Activated naive CD4-positive, alpha-beta T cell treated with anti-CD3 and anti-CD28 coated beads, Interleukin-2, amount 50 U/mL, for 24 hours (primary cell): ENCODE measurements at regions not wholly inside any gene's neighbourhood (a gene's known extent, or its start where the extent isn't known, plus 50 kb on each side); places are given as distances from the start of the nearest gene placed in this dataset.
"Not testable (repeated sequence)": the region's sequence is repeated elsewhere in the genome, so short reads cannot be mapped to it uniquely, and the experiment has no call there.

ENCODE experiments used
- H3K27ac Mint-ChIP-seq: one replicate; pipeline ENCODE4 v1.8.0; 2021; ENCODE audit warnings: mild to moderate bottlenecking, mixed read lengths
- H3K27me3 Mint-ChIP-seq: one replicate; pipeline ENCODE4 v1.8.0; 2021; ENCODE audit warnings: mixed read lengths
- H3K36me3 Mint-ChIP-seq: one replicate; pipeline ENCODE4 v1.8.0; 2021; ENCODE audit warnings: mixed read lengths
- H3K4me1 Mint-ChIP-seq: one replicate; pipeline ENCODE4 v1.8.0; 2021; ENCODE audit warnings: mixed read lengths
- H3K4me3 Mint-ChIP-seq: one replicate; pipeline ENCODE4 v1.8.0; 2021; ENCODE audit warnings: mild to moderate bottlenecking, mixed read lengths
- H3K9me3 Mint-ChIP-seq: one replicate; pipeline ENCODE4 v1.8.0; 2021; ENCODE audit warnings: mixed read lengths

DNA sequence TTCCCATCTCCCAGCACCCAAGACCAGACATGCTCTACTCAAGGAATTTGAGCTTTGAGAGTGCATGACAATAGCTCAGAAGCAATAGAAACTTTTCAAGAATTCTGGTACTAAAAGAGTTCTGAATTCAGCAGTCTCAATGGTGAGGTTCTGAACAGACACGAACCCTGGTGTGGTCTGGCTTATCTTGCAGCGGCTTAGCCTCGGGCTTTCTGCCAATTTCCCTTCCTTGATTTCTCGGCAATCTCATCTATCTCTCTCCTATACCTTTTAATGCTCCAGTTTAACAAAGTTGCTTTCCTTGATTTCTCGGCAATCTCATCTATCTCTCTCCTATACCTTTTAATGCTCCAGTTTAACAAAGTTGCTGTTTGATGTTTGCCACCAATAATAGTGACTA lies 174.6 kb downstream of the SPRY2 start:
- H3K4me1 Mint-ChIP-seq: no peaks in the 10 kb centered on the region
- H3K36me3 Mint-ChIP-seq: no peaks in the 10 kb centered on the region
- no peak overlapping the region for H3K4me3 Mint-ChIP-seq
- H3K9me3 Mint-ChIP-seq: no peaks in the 10 kb centered on the region
- H3K27me3 Mint-ChIP-seq: no peaks in the 10 kb centered on the region
- H3K27ac Mint-ChIP-seq: no peak overlapping the region

DNA sequence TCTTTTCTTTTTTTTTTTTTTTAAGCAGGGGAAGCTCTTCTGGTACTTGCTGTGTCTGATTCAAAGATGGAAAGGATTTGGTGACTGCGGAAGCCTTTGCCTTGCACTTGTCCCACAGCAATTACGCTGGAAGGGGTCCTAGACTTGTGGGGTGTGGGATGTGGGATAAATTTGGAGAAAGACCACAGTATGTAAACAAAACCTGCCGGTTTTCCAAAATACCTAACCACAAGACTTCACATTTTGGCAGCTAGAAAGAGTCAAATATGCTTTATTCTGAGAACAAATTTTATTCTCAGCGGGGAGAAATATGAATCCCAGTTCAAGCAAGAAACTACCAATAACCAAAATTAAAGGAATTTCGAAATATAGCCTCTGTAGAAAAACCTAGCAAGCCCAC lies 176.5 kb downstream of the SPRY2 start:
- Mint-ChIP-seq H3K9me3 (no peaks in the 10 kb centered on the region), H3K27ac (no peak overlapping the region), H3K36me3 (no peaks in the 10 kb centered on the region), H3K4me3 (no peak overlapping the region), H3K27me3 (no peaks in the 10 kb centered on the region), H3K4me1 (no peaks in the 10 kb centered on the region)

DNA sequence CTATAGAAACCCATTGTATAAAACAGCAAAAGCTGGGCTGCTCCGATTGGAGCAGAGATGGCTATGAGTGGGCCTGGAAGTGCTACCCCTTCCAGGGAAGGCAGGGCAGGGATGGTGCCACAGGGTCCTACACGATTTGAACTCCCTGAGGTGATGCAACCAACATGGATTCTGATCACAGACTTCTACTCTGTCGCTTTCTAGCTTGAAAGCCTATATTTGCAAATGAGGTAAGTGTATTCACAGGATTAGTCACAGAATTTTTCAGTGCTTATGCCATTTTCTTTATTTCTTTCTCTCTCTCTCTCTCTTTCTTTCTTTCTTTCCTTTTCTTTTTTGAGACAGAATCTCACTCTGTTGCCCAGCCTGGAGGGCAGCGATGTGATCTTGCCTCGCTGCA lies 179.0 kb downstream of the SPRY2 start:
- H3K4me1 Mint-ChIP-seq: no peaks in the 10 kb centered on the region
- no peaks in the 10 kb centered on the region for H3K36me3 Mint-ChIP-seq

DNA sequence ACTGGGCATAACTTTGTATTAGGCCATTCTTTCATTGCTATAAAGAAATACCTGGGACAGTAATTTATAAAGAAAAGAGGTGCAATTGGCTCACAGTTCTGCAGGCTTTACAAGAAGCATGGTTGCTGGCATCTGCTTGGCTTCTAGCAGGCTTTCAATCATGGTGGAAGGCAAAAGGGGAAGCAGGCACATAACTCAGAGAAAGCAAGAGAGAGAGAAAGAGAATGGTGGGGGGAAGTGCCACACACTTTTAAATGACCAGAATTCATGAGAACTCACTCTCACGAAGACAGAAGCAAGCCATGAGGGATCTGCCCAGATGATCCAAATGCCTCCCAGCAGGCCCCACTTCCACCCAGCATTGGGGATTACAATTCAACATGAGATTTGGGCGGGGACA lies 179.7 kb downstream of the SPRY2 start:
- H3K36me3 Mint-ChIP-seq: no peaks in the 10 kb centered on the region
- H3K27ac Mint-ChIP-seq: no peak overlapping the region

More for the DNA sequence above, 179.0 kb downstream of the SPRY2 start:
- Mint-ChIP-seq H3K27me3 (no peaks in the 10 kb centered on the region), H3K4me3 (no peak overlapping the region), H3K27ac (no peak overlapping the region), H3K9me3 (no peaks in the 10 kb centered on the region)

DNA sequence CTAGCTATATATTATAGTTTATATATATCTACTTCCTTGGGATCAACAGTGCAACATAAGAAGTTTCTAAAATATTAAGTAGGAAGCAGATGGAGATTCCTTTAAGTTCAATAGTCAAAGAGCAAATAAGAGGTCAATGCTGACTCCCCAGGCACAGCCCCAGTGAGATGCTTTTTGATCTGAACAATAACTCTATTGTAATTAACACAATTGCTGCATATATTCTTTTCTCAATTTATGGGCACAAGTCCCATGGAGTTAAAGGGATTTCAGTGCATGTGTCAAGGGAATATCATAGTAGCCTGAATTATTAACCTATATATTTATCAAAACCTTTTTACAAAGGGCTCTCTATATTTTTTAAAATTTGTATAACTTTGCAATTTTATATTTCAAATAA lies 180.8 kb downstream of the SPRY2 start:
- Mint-ChIP-seq H3K27me3 (no peaks in the 10 kb centered on the region), H3K36me3 (no peaks in the 10 kb centered on the region), H3K4me3 (no peak overlapping the region), H3K4me1 (no peaks in the 10 kb centered on the region), H3K27ac (no peak overlapping the region), H3K9me3 (no peaks in the 10 kb centered on the region)

More for the DNA sequence above, 179.7 kb downstream of the SPRY2 start:
- Mint-ChIP-seq H3K4me1 (no peaks in the 10 kb centered on the region), H3K4me3 (no peak overlapping the region), H3K9me3 (no peaks in the 10 kb centered on the region), H3K27me3 (no peaks in the 10 kb centered on the region)

DNA sequence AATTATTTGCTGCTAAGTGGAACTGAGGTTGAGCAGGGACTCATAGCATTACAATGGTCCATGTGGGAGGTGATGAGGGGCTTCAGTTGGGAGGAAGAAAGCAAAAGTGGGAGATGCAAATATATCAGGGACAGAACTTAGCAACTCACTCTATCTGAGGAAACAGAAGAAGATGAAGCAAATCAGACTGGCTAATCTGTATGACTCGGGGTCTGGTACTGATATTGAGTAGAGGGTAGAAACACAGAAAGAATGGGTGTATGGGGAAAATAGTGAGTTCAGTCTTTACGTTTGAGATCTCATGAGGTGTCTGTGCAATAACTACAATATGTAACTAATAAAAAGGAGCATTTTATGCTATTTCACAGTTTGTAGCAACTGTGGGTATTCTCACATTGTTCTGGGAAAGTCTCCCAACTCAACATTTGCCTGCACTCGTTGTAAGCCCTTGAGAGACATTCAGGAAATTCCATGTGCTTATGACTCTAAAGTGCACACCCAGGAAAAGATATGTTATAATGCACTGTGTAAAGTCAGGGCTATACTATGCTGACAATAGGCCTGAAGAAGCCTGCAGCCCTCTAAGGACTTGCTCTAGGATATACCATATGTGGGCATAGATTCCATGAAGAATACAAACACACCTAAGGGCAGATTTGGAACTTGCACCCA lies 183.5 kb downstream of the SPRY2 start:
- no peaks in the 10 kb centered on the region for H3K4me1 Mint-ChIP-seq
- H3K9me3 Mint-ChIP-seq: no peaks in the 10 kb centered on the region
- H3K27me3 Mint-ChIP-seq: no peaks in the 10 kb centered on the region
- H3K27ac Mint-ChIP-seq: no peak overlapping the region
- no peak overlapping the region for H3K4me3 Mint-ChIP-seq
- H3K36me3 Mint-ChIP-seq: no peaks in the 10 kb centered on the region

DNA sequence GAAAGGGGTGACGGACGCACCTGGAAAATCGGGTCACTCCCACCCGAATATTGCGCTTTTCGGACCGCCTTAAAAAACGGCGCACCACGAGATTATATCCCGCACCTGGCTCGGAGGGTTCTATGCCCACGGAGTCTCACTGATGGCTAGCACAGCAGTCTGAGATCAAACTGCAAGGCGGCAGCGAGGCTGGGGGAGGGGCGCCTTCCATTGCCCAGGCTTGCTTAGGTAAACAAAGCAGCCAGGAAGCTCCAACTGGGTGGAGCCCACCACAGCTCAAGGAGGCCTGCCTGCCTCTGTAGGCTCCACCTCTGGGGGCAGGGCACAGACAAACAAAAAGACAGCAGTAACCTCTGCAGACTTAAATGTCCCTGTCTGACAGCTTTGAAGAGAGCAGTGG lies 188.8 kb downstream of the SPRY2 start:
- not testable (repeated sequence) for H3K27ac Mint-ChIP-seq, H3K9me3 Mint-ChIP-seq, H3K27me3 Mint-ChIP-seq, H3K4me1 Mint-ChIP-seq, H3K4me3 Mint-ChIP-seq, H3K36me3 Mint-ChIP-seq

DNA sequence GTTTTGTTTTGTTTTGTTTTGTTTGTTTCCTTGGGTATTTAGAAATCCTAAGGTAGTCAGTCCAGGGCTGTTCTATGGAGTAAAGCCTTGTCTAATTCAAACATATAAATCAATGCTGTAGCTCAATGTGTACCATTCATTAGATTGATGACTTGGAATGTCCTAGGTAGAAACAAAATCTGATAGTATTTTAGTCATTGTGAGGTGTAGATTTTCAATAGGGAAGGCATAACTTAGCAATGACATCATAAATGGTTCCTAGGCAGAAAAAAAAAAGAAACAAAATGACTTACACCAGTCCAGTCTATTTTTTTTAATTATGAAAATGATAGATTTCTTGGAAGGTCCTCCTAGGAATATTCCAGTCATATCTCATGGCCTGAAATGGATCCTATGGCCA lies 189.9 kb downstream of the SPRY2 start:
- H3K36me3 Mint-ChIP-seq: no peaks in the 10 kb centered on the region
- H3K4me1 Mint-ChIP-seq: no peaks in the 10 kb centered on the region
- no peaks in the 10 kb centered on the region for H3K27me3 Mint-ChIP-seq

DNA sequence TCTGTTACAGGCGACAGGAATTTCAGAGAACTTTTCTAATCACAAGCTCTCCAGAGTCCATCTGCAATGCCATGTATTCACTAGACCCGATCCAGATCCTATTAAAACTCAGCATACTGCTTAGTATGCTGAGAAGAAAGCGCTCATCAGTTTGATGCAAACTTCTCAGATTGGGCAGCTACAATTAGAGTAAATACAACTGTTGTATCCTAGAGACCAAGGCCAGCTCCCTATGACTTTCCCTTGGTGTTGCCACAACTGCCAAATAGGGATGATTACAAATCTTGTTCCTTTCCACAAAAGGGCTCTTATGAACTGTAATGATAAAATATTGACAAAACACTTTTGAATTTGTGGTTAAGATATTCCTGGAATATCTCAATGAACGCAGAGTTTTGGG lies 191.2 kb downstream of the SPRY2 start:
- H3K36me3 Mint-ChIP-seq: no peaks in the 10 kb centered on the region
- no peaks in the 10 kb centered on the region for H3K9me3 Mint-ChIP-seq
- H3K4me1 Mint-ChIP-seq: no peaks in the 10 kb centered on the region

More for the DNA sequence above, 189.9 kb downstream of the SPRY2 start:
- Mint-ChIP-seq H3K4me3 (no peak overlapping the region), H3K9me3 (no peaks in the 10 kb centered on the region), H3K27ac (no peak overlapping the region)

DNA sequence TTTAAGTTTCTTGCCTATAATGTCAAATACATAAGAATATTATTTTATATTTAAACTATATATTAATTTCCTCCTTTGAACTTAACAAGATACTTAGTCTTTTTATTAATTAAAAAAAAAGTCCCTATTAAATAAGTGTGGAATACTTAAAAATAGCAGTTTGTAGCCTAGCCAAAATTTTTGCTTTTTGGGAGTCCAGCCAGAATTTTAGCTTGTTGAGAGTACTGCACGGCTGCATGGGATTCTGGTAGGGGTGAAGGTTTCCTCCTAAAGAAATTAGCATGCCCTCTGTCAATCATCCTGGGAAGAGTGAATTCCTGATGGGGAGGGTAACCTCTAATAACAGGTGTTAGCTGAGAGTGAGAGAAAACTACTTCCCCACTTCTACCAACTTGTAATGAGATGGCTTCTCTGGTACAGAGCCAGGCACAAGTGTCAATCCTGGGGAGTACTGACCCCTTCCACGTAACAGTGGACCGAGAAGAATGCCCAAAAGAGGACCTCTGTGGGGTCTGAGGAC lies 195.7 kb downstream of the SPRY2 start:
- Mint-ChIP-seq H3K36me3 (no peaks in the 10 kb centered on the region), H3K9me3 (no peaks in the 10 kb centered on the region), H3K27me3 (no peaks in the 10 kb centered on the region), H3K4me3 (no peak overlapping the region), H3K4me1 (no peaks in the 10 kb centered on the region), H3K27ac (no peak overlapping the region)

More for the DNA sequence above, 191.2 kb downstream of the SPRY2 start:
- no peak overlapping the region for H3K27ac Mint-ChIP-seq
- H3K27me3 Mint-ChIP-seq: no peaks in the 10 kb centered on the region
- no peak overlapping the region for H3K4me3 Mint-ChIP-seq

DNA sequence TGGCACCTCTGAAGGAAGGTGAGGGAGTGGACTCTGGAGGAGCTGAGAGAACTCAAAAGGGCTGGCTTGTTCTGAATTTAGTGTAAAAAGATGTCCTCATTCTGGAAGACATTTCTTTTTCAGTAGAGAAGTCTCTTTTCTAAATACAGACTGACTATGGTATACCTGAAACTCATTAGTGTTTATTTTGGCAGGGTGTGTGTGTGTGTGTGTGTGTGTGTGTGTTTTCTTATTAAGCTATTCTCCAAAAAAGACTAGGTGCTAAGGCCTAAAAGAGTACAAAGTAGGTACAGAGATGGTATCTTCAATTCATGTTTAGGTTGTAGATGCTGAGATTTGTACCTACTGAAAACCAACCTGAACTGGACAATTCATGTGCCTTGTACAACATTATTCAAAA lies 196.4 kb downstream of the SPRY2 start:
- Mint-ChIP-seq H3K36me3 (no peaks in the 10 kb centered on the region), H3K27ac (no peak overlapping the region), H3K9me3 (no peaks in the 10 kb centered on the region), H3K4me3 (no peak overlapping the region), H3K27me3 (peaks cover 3% of the 10 kb centered on the region), H3K4me1 (no peaks in the 10 kb centered on the region)

DNA sequence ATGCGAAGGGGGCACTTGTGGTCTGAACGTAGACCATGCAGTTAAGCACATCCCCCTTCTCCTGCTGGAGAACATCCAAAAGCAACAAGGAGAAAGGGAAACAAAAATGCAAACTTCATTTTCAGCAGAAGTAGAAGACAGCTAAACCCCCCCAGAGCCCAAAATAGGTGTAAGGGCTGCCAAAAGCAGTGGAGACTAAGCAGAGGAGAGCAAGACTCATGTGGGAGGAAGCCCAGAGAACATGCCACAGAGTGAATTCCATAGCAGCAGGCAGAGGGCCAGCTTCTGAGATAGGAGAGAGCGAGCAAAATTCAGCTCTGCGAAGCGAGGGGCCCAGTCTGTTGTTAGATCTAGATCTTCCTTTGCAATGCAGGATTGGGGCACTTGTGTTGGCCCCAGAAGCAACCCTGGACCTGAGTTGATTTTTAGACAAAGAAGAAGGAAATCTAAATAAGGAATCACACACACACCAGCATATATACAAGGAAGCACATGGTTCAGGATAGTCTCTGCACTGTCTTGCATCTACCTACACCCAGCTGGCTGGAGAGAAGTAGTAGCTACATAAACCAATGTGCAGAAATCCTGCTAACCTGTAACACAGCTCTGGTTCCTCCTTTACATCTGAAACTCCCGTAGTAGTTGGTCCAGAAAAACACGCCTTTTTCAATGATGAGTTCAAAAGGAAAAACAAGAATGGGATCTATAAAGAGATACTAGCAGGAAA lies 199.6 kb downstream of the SPRY2 start:
- Mint-ChIP-seq H3K27ac (no peak overlapping the region), H3K36me3 (no peaks in the 10 kb centered on the region), H3K4me1 (no peaks in the 10 kb centered on the region), H3K9me3 (no peaks in the 10 kb centered on the region), H3K4me3 (no peak overlapping the region), H3K27me3 (peaks cover 3% of the 10 kb centered on the region)

DNA sequence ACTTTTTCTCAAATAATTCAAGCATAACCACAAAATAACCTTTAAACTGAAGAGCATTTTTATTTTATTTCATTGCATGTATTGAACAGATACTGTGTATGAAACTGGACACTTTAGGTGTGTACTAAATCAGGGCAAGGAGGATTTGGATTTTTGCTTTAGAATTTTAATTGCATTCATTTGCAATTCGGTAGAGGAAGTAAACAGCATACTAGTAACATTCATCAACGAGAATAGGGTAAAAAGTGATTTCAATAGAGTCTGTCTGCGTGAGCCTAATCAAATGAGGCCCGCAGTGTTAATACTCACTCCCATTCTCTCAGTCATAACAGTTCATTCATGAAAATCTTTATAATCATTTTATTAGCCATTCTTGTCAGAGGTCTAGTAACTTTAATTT lies 200.2 kb downstream of the SPRY2 start:
- Mint-ChIP-seq H3K9me3 (no peaks in the 10 kb centered on the region), H3K27me3 (peaks cover 3% of the 10 kb centered on the region), H3K4me1 (no peaks in the 10 kb centered on the region)

DNA sequence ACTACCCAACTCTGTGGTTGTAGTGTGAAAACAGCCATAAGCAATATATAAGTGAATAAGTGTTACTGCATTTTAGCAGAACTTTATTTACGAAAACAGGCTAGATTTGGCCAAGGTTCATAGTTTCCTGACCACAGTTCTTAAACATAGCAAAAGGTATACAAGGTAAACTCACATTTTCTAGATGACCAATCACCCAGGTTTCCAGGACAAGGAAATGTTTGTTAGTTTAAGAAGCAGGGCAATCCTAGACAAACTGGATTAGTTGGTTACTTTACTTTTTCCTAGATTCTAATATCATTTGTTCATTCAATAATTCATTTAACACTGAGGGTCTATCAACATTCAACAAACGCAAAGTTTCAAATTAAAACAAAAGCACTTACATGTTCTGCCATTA lies 201.7 kb downstream of the SPRY2 start:
- Mint-ChIP-seq H3K27me3 (peaks cover 4% of the 10 kb centered on the region), H3K36me3 (no peaks in the 10 kb centered on the region), H3K4me3 (no peak overlapping the region), H3K9me3 (no peaks in the 10 kb centered on the region), H3K4me1 (no peaks in the 10 kb centered on the region), H3K27ac (no peak overlapping the region)

More for the DNA sequence above, 200.2 kb downstream of the SPRY2 start:
- Mint-ChIP-seq H3K4me3 (no peak overlapping the region), H3K36me3 (no peaks in the 10 kb centered on the region), H3K27ac (no peak overlapping the region)

DNA sequence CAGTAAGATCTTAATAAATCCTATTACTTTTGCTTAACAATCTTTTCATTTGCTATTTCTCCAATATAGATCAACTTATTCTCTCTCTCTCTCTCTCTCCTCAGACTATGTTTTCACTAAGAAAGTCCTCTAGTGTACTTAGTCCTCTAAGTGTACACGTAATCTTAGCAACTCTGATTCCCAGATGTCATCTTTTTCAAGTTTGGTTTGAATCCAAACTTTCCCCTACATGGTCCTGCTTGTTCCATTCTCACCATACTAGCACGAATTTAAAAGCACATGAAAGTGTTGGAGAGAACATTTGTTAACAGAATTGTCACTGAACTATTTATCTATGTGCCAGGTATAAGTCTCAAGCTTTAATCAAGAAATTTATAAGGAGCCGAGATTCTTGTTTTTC lies 202.9 kb downstream of the SPRY2 start:
- H3K4me3 Mint-ChIP-seq: no peak overlapping the region
- H3K27me3 Mint-ChIP-seq: peaks cover 6% of the 10 kb centered on the region
- H3K36me3 Mint-ChIP-seq: no peaks in the 10 kb centered on the region
- H3K27ac Mint-ChIP-seq: no peak overlapping the region
- H3K4me1 Mint-ChIP-seq: no peaks in the 10 kb centered on the region
- no peaks in the 10 kb centered on the region for H3K9me3 Mint-ChIP-seq

DNA sequence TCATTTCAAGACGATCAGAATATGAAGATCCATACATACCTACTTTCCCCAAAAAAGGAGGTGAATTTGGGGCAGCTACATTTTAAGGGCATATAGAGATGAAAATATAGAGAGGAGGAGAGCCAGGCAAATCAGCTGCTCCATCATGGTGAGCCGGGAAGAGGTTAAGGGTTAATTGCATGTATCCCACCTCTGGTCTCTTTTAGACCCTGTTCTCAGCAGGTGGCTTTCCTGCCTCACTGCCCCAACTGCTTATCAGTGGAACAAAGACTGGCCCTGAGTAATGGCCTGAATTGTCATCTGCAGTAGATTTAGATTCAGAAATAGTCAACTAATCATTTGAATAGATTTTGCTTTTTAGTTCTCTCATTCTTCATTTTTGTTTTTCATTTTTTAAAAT lies 206.6 kb downstream of the SPRY2 start:
- Mint-ChIP-seq H3K27me3 (peaks cover 4% of the 10 kb centered on the region), H3K27ac (no peak overlapping the region), H3K4me1 (no peaks in the 10 kb centered on the region), H3K9me3 (no peaks in the 10 kb centered on the region), H3K36me3 (no peaks in the 10 kb centered on the region), H3K4me3 (no peak overlapping the region)
